ENCODE measurements at regions not wholly inside any gene's neighbourhood (a gene's known extent, or its start where the extent isn't known, plus 50 kb on each side); places are given as distances from the start of the nearest gene placed in this dataset.

GRCh38 chr9:38132956-38133355 lies 63.9 kb upstream of the SHB start:
- DNase-seq (ENCODE audit: low read depth): no peak
- no peak for TF ChIP-seq CTCF (IDR thresholded peaks at IDR 0.05; ENCODE audit: low read depth, low read length, missing control alignments)

GRCh38 chr9:38131729-38132128 lies 62.7 kb upstream of the SHB start:
- H3K4me3 ChIP-seq (ENCODE audit: low read depth, low read length): no peak overlapping the region
- no peak for TF ChIP-seq CTCF (IDR thresholded peaks at IDR 0.05; ENCODE audit: low read depth, low read length, missing control alignments)

More at GRCh38 chr9:38132956-38133355, 63.9 kb upstream of the SHB start:
- H3K4me3 ChIP-seq (ENCODE audit: low read depth, low read length): no peak overlapping the region

GRCh38 chr9:38130724-38131123 lies 61.7 kb upstream of the SHB start:
- no peak for TF ChIP-seq CTCF (IDR thresholded peaks at IDR 0.05; ENCODE audit: low read depth, low read length, missing control alignments)
- no peak for DNase-seq (ENCODE audit: low read depth)
- H3K4me3 ChIP-seq (ENCODE audit: low read depth, low read length): no peak overlapping the region

More at GRCh38 chr9:38131729-38132128, 62.7 kb upstream of the SHB start:
- DNase-seq (ENCODE audit: low read depth): no peak

GRCh38 chr9:38129366-38129765 lies 60.3 kb upstream of the SHB start:
- no peak overlapping the region for H3K4me3 ChIP-seq (ENCODE audit: low read depth, low read length)
- no peak for TF ChIP-seq CTCF (IDR thresholded peaks at IDR 0.05; ENCODE audit: low read depth, low read length, missing control alignments)
- no peak for DNase-seq (ENCODE audit: low read depth)

- H3K4me3 ChIP-seq (ENCODE audit: low read depth, low read length): no peak overlapping the region
- DNase-seq (ENCODE audit: low read depth): no peak
- TF ChIP-seq CTCF (IDR thresholded peaks at IDR 0.05; ENCODE audit: low read depth, low read length, missing control alignments): no peak
Observed at GRCh38 chr9:38128752-38129270, 59.8 kb upstream of the SHB start.

GRCh38 chr9:38127271-38127839 lies 58.3 kb upstream of the SHB start:
- H3K4me3 ChIP-seq (ENCODE audit: low read depth, low read length): no peak overlapping the region
- DNase-seq (ENCODE audit: low read depth): no peak
- TF ChIP-seq CTCF (IDR thresholded peaks at IDR 0.05; ENCODE audit: low read depth, low read length, missing control alignments): no peak

GRCh38 chr9:38126730-38127129 lies 57.7 kb upstream of the SHB start:
- DNase-seq (ENCODE audit: low read depth): no peak
- TF ChIP-seq CTCF (IDR thresholded peaks at IDR 0.05; ENCODE audit: low read depth, low read length, missing control alignments): no peak
- no peak overlapping the region for H3K4me3 ChIP-seq (ENCODE audit: low read depth, low read length)

All from GM12864 (cell line).